ENCODE measurements at regions not wholly inside any gene's neighbourhood (a gene's known extent, or its start where the extent isn't known, plus 50 kb on each side); places are given as distances from the start of the nearest gene placed in this dataset.

DNA sequence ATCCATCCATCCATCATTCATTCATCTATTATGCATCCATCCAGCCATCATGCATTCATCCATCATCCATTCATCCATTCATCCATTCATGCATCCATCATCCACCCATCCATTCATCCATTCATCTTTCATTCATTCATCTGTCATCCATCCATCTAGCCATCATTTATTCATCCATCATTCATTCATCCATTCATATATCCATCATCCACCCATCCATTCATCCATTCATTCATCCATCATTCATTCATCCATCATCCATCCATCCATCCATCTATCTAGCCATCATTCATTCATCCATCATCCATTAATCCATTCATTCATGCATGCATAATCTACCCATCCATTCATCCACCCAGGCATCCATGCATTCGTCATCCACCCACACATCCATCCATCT lies 1450.3 kb downstream of the TBC1D22A start:
- no peak for TF ChIP-seq FOXM1 (CRISPR knock-in tag; IDR thresholded peaks at IDR 0.05)
- no peak for TF ChIP-seq POLR2A (IDR thresholded peaks at IDR 0.05; ENCODE audit: insufficient read depth in 1 of 2, low read depth in 2 of 2, low read length in 2 of 2)

All from HepG2 (cell line).